ENCODE measurements at regions not wholly inside any gene's neighbourhood (a gene's known extent, or its start where the extent isn't known, plus 50 kb on each side); places are given as distances from the start of the nearest gene placed in this dataset.
"Not testable (repeated sequence)": the region's sequence is repeated elsewhere in the genome, so short reads cannot be mapped to it uniquely, and the experiment has no call there.

GRCh38 chr3:82000773-82001172 lies 239.3 kb upstream of the GBE1 start:
- FAIRE-seq: no peak
- no peak for DNase-seq (ENCODE audit: insufficient read length, low spot score)

- DNase-seq (ENCODE audit: insufficient read length, low spot score) (no peak), FAIRE-seq (no peak)
These were observed 238.9 kb upstream of the GBE1 start for GRCh38 chr3:82000350-82000749.

- DNase-seq (ENCODE audit: insufficient read length, low spot score) (no peak), FAIRE-seq (no peak)
These were observed 237.5 kb upstream of the GBE1 start for GRCh38 chr3:81998907-81999306.

GRCh38 chr3:81998139-81998755 lies 236.8 kb upstream of the GBE1 start:
- DNase-seq (ENCODE audit: insufficient read length, low spot score) (no peak), FAIRE-seq (no peak)

- FAIRE-seq (no peak), DNase-seq (ENCODE audit: insufficient read length, low spot score) (no peak)
These were observed 235.9 kb upstream of the GBE1 start for GRCh38 chr3:81997390-81997789.

GRCh38 chr3:81995329-81995728 lies 233.9 kb upstream of the GBE1 start:
- DNase-seq (ENCODE audit: insufficient read length, low spot score): no peak
- no peak for FAIRE-seq

- DNase-seq (ENCODE audit: insufficient read length, low spot score) (no peak), FAIRE-seq (no peak)
These were observed 228.3 kb upstream of the GBE1 start for GRCh38 chr3:81989758-81990157.

- FAIRE-seq: no peak
- DNase-seq (ENCODE audit: insufficient read length, low spot score): no peak
These were observed 227.8 kb upstream of the GBE1 start for GRCh38 chr3:81989274-81989673.

GRCh38 chr3:81987412-81987811 lies 226.0 kb upstream of the GBE1 start:
- FAIRE-seq; DNase-seq (ENCODE audit: insufficient read length, low spot score): not testable (repeated sequence)

GRCh38 chr3:81985996-81986723 lies 224.7 kb upstream of the GBE1 start:
- FAIRE-seq (no peak), DNase-seq (ENCODE audit: insufficient read length, low spot score) (no peak)

- FAIRE-seq (no peak), DNase-seq (ENCODE audit: insufficient read length, low spot score) (no peak)
These were observed 221.9 kb upstream of the GBE1 start for GRCh38 chr3:81983382-81983781.

GRCh38 chr3:81980596-81981494 lies 219.4 kb upstream of the GBE1 start:
- no peak for DNase-seq (ENCODE audit: insufficient read length, low spot score)
- FAIRE-seq: no peak

GRCh38 chr3:81974751-81975150 lies 213.3 kb upstream of the GBE1 start:
- DNase-seq (ENCODE audit: insufficient read length, low spot score): no peak
- FAIRE-seq: no peak

- no peak for DNase-seq (ENCODE audit: insufficient read length, low spot score)
- peak; percentile 16 for FAIRE-seq
These were observed 207.2 kb upstream of the GBE1 start for GRCh38 chr3:81968658-81969057.

- DNase-seq (ENCODE audit: insufficient read length, low spot score): no peak
- FAIRE-seq: no peak
These were observed 205.9 kb upstream of the GBE1 start for GRCh38 chr3:81967393-81967792.

- no peak for DNase-seq (ENCODE audit: insufficient read length, low spot score)
- FAIRE-seq: no peak
These were observed 204.3 kb upstream of the GBE1 start for GRCh38 chr3:81965696-81966095.

GRCh38 chr3:81962396-81962795 lies 201.0 kb upstream of the GBE1 start:
- FAIRE-seq: no peak
- DNase-seq (ENCODE audit: insufficient read length, low spot score): no peak

- FAIRE-seq (no peak), DNase-seq (ENCODE audit: insufficient read length, low spot score) (no peak)
These were observed 197.7 kb upstream of the GBE1 start for GRCh38 chr3:81958972-81959640.

- DNase-seq (ENCODE audit: insufficient read length, low spot score) (no peak), FAIRE-seq (no peak)
These were observed 194.4 kb upstream of the GBE1 start for GRCh38 chr3:81955878-81956277.

- no peak for FAIRE-seq
- DNase-seq (ENCODE audit: insufficient read length, low spot score): no peak
These were observed 191.7 kb upstream of the GBE1 start for GRCh38 chr3:81953111-81953510.

GRCh38 chr3:81952141-81952540 lies 190.7 kb upstream of the GBE1 start:
- DNase-seq (ENCODE audit: insufficient read length, low spot score) (no peak), FAIRE-seq (no peak)
